Upper lobe of left lung (tissue), 4 donors: ENCODE measurements at regions not wholly inside any gene's neighbourhood (a gene's known extent, or its start where the extent isn't known, plus 50 kb on each side); places are given as distances from the start of the nearest gene placed in this dataset.

Experiments
- EP300 ChIP-seq, 4 donors: sonication (generic); formaldehyde crosslinking; IDR thresholded peaks; one replicate each; pipeline ENCODE4 v1.5.1; 2017; ENCODE audit warnings: antibody characterized with exemption in 4 of 4, control low read depth in 2 of 4
- POLR2A ChIP-seq, 4 donors: fragments of 450-650 bp; IDR thresholded peaks; one replicate each; pipeline ENCODE4 v1.5.1; 2016 to 2017; ENCODE audit warnings: antibody characterized with exemption in 4 of 4, mild to moderate bottlenecking in 2 of 4
- POLR2AphosphoS5 ChIP-seq, 2 donors: sonication (generic); formaldehyde crosslinking; IDR thresholded peaks; one replicate each; pipeline ENCODE4 v1.5.1; 2017; ENCODE audit warnings: antibody characterized with exemption in 2 of 2
- TF ChIP-seq, protein P1 (sequence below), 6 experiments: fragments of 450-650 bp in 4 of 6; fragments of 200-600 bp in 2 of 6; sonication (generic) in 2 of 6; IDR thresholded peaks; one replicate each; pipeline ENCODE4 v1.5.1; 2016 to 2019; ENCODE audit warnings: antibody characterized with exemption in 6 of 6

DNA sequence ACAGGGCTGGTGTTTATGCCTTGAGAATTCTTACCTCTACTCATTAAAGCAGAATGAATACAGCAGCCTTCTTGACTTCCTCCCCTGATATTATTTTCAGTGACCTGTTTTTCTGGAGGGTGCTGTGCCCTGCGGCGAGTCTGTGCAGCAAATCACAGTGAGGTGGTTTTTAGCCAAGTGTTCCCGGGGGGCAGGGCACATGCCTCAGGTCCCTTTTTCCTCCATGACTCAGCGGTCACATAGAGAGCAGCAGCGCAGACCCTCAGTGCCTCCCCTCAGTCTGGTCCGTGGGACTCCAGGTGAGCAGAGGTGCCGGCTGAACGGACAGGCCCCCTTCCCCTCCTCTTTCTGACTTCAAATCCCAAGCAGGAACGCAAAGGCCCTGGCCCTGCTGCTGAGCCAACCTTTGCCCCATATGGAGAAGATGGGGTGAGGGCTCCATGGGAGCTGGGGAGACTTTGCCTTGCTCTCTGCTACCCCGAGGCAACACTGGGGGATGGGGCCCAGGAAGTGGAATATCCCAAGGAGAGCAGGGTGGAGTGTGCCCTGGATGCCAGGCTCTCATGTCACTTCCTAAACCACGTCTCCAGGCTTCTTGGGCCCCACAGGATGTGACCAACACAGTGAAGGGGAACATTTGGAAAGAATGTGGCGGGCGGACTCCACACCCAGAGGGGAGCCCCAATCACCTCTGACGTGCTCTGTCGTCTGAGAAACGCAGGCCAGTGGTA, 90.0 kb downstream of the DHRS2 start:
- TF ChIP-seq, protein P1, sequence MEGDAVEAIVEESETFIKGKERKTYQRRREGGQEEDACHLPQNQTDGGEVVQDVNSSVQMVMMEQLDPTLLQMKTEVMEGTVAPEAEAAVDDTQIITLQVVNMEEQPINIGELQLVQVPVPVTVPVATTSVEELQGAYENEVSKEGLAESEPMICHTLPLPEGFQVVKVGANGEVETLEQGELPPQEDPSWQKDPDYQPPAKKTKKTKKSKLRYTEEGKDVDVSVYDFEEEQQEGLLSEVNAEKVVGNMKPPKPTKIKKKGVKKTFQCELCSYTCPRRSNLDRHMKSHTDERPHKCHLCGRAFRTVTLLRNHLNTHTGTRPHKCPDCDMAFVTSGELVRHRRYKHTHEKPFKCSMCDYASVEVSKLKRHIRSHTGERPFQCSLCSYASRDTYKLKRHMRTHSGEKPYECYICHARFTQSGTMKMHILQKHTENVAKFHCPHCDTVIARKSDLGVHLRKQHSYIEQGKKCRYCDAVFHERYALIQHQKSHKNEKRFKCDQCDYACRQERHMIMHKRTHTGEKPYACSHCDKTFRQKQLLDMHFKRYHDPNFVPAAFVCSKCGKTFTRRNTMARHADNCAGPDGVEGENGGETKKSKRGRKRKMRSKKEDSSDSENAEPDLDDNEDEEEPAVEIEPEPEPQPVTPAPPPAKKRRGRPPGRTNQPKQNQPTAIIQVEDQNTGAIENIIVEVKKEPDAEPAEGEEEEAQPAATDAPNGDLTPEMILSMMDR (IDR thresholded peaks at IDR 0.05), result no peak
- TF ChIP-seq POLR2A (IDR thresholded peaks at IDR 0.05) (no peak), POLR2AphosphoS5 (IDR thresholded peaks at IDR 0.05) (no peak), EP300 (IDR thresholded peaks at IDR 0.05) (no peak)
